ENCODE measurements at regions not wholly inside any gene's neighbourhood (a gene's known extent, or its start where the extent isn't known, plus 50 kb on each side); places are given as distances from the start of the nearest gene placed in this dataset.

DNA sequence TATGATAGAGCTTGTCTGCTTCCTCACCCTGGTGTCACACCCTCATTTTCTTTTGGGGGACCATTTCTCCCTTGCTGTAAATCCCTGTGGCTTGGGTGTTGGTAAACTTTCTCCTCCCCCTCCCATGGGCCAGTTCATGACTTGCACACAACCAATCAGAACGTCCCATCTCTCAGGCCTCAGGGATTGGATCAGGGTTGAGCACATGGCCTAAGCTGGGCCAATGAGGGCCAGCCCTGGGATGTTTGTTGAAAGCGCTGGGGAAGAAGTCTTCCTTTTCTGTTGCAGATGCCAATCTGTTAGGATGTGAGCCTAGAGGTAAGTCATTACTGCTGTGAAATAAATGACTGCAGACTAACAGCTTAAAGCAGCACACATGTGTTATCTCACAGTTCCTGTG lies 136.7 kb downstream of the AACS start:
- TF ChIP-seq CTCF (IDR thresholded peaks at IDR 0.05; ENCODE audit: low read depth, low read length), result no peak
- DNase-seq (ENCODE audit: low read depth in 2 of 2), result no peak
- H3K4me3 ChIP-seq (replicated peaks in 1 of 2; ENCODE audit: low read depth in 2 of 2, low read length in 2 of 2), result no peak overlapping the region

- H3K4me3 ChIP-seq (replicated peaks in 1 of 2; ENCODE audit: low read depth in 2 of 2, low read length in 2 of 2), result no peak overlapping the region
- DNase-seq (ENCODE audit: low read depth in 2 of 2), result no peak
- no peak for TF ChIP-seq CTCF (IDR thresholded peaks at IDR 0.05; ENCODE audit: low read depth, low read length)
Measured at GRCh38 chr12:125202421-125202820, 137.2 kb downstream of the AACS start.

- TF ChIP-seq CTCF (IDR thresholded peaks at IDR 0.05; ENCODE audit: low read depth, low read length), result peak; percentile 57
- DNase-seq (ENCODE audit: low read depth in 2 of 2), result peak in 1 of 2 donors; percentile 26
Measured at GRCh38 chr12:125203145-125203765, 138.0 kb downstream of the AACS start.

GRCh38 chr12:125205386-125205785 lies 140.2 kb downstream of the AACS start:
- H3K4me3 ChIP-seq (replicated peaks in 1 of 2; ENCODE audit: low read depth in 2 of 2, low read length in 2 of 2), result no peak overlapping the region
- TF ChIP-seq CTCF (IDR thresholded peaks at IDR 0.05; ENCODE audit: low read depth, low read length), result no peak
- DNase-seq (ENCODE audit: low read depth in 2 of 2), result no peak

More at GRCh38 chr12:125203145-125203765, 138.0 kb downstream of the AACS start:
- no peak overlapping the region for H3K4me3 ChIP-seq (replicated peaks in 1 of 2; ENCODE audit: low read depth in 2 of 2, low read length in 2 of 2)

DNA sequence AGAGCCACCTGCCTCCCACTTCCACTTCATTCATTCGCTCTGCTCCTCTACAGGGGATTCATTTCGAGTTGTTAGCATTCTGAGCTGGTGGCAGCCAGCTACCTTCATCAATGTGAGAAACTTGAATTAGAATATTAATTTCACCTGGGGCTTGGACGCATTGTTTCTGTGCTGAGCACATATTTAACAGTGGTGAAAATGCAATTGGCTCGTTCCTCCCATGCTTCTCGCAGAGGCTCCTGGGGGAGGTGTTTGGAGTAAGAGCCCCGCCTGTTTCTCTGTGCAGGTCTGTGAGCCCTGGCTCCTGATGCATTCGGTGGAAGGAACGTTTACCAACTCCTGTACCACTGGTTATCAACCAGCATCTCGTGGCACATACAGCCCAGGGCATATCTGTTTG lies 141.5 kb downstream of the AACS start:
- no peak for DNase-seq (ENCODE audit: low read depth in 2 of 2)
- H3K4me3 ChIP-seq (replicated peaks in 1 of 2; ENCODE audit: low read depth in 2 of 2, low read length in 2 of 2), result no peak overlapping the region
- no peak for TF ChIP-seq CTCF (IDR thresholded peaks at IDR 0.05; ENCODE audit: low read depth, low read length)

GRCh38 chr12:125208334-125208733 lies 143.1 kb downstream of the AACS start:
- TF ChIP-seq CTCF (IDR thresholded peaks at IDR 0.05; ENCODE audit: low read depth, low read length), result no peak
- no peak for DNase-seq (ENCODE audit: low read depth in 2 of 2)
- no peak overlapping the region for H3K4me3 ChIP-seq (replicated peaks in 1 of 2; ENCODE audit: low read depth in 2 of 2, low read length in 2 of 2)

GRCh38 chr12:125208942-125209341 lies 143.7 kb downstream of the AACS start:
- no peak for DNase-seq (ENCODE audit: low read depth in 2 of 2)

More at GRCh38 chr12:125208942-125209341, 143.7 kb downstream of the AACS start:
- H3K4me3 ChIP-seq (replicated peaks in 1 of 2; ENCODE audit: low read depth in 2 of 2, low read length in 2 of 2), result no peak overlapping the region
- TF ChIP-seq CTCF (IDR thresholded peaks at IDR 0.05; ENCODE audit: low read depth, low read length), result no peak

Measured in cardiac fibroblast (primary cell).